ENCODE measurements at regions not wholly inside any gene's neighbourhood (a gene's known extent, or its start where the extent isn't known, plus 50 kb on each side); places are given as distances from the start of the nearest gene placed in this dataset.

- no peak for DNase-seq
Observed at GRCh38 chr1:29868944-29869343, 632.6 kb downstream of the PTPRU start.

DNA sequence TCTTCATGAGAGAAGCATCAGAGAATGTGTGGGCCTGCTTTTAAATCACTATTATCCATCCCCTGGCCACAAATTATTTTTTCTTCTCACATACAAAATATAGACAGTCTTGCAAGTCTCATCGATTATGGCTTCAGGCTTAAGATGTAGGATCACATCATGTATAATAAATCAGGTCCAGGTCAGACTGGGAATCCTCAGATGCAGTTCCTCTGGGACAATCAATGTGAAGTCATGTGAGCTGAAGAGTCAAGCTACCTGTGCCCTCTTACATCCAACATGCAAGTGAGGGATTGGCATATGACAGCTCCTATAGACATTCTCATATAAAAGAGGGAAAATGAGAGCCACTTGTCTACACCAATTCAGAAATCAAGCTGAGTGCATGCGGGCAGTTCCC, 631.8 kb downstream of the PTPRU start:
- no peak for DNase-seq

GRCh38 chr1:29865051-29865450, 628.7 kb downstream of the PTPRU start:
- no peak for DNase-seq

- no peak for DNase-seq
Observed at GRCh38 chr1:29864431-29865022, 628.2 kb downstream of the PTPRU start.

DNA sequence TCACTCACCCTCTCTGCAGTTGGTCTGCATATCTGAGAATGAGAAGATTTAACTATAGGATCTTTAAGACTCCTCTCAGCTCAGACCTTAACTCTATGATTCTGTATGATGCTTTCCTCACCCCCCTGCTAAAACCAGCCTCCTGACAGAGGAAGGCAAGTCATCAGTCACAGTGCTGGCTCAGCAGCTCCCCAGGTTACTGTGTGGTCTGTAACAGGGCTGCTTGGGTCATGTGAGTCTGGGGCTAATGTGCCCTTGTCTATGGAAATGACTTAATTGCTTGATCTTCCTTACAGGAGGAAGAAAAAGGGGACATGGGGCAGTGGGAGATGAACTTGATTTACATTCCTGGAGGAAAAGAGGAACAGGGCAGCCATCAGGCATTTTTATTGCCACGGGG, 625.6 kb downstream of the PTPRU start:
- no peak for DNase-seq

- no peak for DNase-seq
Observed at GRCh38 chr1:29861446-29861845, 625.1 kb downstream of the PTPRU start.

DNA sequence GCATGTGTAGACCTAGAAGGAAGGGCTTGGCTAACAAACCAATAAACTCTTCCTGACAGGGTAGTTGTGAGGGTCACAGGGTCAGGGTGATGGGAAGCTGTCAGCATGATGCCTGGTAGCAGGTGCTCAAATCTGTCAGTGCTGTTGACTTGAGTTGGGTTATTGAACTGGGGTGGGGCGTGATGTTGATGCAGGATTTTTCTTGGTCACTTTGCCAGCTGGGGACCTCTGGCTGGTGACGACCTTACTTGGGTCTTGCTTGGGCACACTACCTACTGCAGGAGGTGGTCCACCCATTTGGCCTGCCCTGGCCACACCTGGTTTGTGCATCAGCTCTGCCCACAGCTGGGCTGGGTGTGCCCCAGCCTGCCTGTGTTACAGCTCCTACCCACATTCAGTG, 624.4 kb downstream of the PTPRU start:
- peak; percentile 75 for DNase-seq

GRCh38 chr1:29860056-29860455, 623.7 kb downstream of the PTPRU start:
- DNase-seq: peak; percentile 94

- no peak for DNase-seq
Observed at GRCh38 chr1:29859126-29859525, 622.8 kb downstream of the PTPRU start.

DNA sequence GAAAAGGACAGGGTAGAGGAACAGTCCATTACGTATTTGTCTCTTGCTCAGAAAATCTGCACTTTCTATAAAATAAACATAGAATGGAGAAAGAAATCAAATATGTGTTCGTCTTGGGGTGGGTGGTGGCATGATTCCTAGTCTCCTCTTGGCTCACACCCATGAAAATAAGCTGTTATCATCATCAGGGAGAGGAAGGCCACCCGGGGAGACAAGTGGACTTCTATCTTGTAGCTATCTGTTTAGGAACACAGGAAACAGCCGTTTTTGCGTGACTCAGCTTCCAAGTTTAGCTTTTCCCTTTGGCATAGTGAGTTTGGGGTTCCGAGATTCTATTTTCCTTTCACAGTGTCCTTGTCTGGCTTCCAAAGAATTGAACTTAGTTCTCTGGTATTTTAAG, 622.3 kb downstream of the PTPRU start:
- peak; percentile 12 for DNase-seq

DNA sequence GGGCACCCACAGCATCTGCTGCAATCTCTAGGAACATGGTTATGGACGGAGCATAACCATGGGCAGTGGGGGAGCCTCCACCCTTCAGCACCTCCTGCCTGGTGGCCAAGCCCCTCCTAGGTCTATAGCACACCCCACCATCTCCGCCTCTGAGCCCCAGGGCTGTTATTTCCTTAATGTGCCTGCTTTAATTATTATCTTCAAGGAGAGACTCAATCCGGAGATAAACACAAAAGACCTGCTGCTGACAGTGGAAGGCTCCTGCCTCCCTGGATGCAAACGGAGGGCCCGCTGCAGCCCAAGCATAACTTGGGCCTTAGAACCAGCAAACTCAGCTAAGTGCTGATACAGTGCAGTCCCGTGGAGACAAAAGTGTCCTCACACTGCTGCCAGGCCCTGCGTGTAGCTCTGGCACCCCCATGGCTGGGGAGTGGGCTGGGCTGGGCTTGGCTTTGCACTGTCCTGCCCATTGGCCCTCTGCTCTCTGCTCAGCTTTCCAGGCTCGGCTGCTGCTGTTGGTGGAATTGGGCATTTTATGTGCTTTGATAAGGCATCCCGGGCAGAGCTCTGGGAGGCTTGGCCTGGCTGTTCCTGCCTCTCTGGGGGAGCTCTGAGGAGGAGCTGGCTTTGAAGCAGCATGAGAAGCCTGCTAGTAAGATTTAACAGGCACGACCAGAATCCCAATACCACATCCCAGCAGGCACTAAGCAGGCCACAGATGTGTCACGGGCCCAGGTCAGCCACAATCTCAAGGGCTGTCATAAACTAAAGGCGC, 620.2 kb downstream of the PTPRU start:
- peak; percentile 71 for DNase-seq

DNA sequence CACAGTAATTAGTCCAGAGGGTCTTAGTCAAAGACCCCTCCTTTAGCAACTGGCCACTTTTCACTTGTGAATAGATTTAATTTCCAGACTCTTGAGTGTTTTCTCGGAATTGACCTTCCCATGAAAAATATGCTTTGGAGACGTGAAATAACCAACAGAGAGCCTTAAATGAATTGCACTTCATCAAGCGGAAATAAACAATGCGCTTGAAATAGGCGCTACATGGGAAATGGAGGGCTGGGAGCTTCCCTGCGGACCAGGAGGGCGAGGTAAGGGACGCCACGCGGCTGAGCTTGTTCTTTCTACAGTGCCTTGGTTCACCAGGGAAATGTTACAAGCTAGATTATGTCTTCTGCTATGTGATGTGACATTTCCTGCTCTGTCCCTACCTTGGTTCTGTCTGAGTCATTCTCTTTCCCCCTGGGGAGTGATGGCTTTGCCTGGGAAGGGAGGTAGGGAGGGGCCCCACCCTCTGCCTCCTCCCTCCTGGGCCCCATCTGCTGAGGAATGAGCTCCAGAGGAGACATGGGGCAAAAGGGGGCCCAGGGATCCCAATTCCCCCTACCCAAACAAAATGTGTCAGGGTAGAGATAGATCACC, 619.3 kb downstream of the PTPRU start:
- peak; percentile 54 for DNase-seq

DNA sequence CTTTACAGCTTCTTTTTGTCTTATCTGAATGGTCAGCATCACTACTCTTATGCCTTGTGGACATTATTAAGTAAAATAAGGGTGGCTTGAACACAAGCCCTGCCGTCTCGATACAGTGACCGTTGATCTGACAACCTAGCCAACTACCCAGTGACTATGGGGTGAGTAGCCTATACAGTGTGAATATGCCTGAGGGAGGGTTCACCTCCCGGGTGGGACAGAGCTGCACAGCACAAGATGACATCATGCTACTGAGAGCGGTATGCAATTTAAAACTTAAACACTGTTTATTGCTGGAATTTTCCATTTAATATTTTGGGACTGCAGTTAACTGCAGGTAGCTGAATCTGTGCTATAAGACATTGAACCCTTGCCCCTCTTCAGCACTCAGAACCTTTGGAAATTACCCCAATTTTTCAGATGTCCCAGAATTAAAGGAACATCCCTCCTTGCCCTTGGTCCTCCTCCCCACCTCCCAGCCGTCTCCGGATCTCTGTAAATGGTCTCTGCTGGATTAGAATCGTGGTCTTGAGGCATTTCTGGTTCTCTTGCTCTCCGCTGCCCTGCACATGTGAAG, 618.5 kb downstream of the PTPRU start:
- no peak for DNase-seq

- DNase-seq: peak; percentile 25
Observed at GRCh38 chr1:29853716-29854330, 617.5 kb downstream of the PTPRU start.

DNA sequence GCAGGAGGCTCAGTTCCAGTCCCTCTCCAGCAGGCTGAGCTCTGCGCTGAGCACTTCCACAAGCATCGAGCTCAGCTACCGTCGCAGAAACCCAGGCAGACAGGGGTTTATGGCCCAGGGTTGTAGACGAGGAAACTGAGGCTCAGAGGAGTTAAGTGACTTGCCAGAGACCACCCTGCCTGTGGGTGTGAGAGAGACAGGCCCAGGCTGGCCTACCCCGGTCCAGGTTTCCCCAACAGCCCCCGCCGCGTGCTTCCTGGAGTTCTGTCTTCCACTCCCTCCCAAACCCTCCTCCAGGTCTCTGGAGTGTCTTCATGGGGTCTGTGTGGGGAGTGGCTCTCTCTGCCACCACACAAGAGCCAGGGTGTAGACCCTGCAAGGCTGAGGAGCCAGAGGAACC, 615.9 kb downstream of the PTPRU start:
- DNase-seq: no peak

GRCh38 chr1:29851691-29852090, 615.4 kb downstream of the PTPRU start:
- DNase-seq: peak; percentile 8

DNA sequence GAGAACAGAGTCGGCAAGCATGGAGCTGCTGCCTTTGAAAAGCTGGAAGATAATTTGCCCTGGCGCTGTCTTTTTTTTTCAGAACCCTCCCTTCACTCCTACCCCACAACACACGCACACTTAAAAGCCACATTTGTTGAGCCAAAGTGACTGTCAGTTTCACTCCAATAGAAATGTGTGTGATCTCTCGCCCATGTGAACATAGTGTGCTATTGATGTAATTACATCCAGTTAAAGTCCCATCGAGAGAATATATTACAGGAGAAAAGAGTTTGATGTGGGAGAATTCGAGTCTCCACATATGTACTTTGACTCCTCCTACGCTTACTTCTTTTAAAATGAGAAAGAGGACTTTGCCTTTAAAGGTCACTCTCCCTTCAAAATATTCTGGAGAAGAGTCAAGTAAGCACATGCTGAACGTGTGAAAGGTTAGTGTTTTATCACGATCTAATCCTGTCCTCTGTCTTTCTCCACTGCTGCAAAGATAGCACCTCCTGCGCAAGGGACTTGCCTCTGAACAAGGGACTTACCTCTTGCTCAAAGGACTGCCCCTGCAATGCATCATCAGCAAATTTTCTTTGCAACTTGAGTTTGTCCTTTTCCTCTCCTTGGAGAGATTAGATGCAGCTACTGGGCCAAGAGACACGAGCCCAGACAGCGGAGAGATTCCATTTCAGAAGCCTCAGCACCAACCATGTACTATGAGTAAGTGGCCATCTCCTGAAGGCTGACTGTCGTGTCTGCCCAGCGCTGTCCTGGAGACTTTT, 613.9 kb downstream of the PTPRU start:
- DNase-seq: no peak

- peak; percentile 72 for DNase-seq
Observed at GRCh38 chr1:29849038-29849750, 612.9 kb downstream of the PTPRU start.

- no peak for DNase-seq
Observed at GRCh38 chr1:29845910-29846309, 609.6 kb downstream of the PTPRU start.

GRCh38 chr1:29842130-29842529, 605.8 kb downstream of the PTPRU start:
- no peak for DNase-seq

DNA sequence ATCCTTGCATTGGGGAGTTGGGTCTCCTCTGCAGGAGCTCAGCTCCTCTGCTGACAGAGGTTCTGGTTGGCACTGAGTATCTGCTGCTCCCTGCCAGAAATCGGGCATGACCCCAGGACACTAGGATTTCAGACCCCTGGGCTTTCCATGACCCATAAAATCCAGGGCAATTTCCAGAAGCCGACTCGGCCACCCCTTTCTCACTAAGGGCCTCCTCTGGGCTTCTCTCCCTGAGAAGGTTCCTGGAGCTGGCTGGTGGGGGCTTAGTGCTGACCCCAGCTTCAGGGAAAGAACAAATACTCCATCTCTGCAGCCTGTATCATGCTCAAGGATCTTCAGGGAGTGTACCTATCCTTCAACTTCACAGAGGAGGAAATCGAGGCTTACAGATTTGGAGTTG, 603.4 kb downstream of the PTPRU start:
- no peak for DNase-seq

DNA sequence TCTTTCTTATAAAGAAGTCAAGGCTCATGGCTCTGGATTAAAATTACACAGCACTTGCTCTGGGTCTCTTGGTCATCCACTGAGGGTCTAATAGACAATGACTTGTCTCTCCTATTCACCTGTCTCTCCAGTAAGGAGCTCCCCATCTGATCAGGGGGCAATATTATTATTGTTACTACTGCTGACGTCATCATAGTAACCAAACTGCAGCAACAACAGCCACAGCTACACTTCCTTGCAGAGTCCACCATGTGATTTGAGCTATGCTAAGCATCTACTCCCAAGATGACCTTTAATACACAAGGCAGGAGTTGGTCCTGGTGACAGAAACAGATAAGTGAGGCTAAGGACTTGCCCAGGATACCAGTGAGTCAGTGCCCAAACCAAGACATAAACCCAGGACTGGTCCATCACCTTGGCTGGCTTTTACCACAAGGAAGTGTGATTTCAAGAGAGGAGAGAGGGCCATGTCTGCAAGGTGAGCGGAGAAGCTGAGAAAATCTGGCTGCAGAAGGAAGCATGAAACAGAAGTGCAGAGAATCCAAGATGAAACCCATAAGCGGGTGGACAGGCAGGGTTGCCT, 602.5 kb downstream of the PTPRU start:
- no peak for DNase-seq
